Osteoblast (primary cell): ENCODE measurements at regions not wholly inside any gene's neighbourhood (a gene's known extent, or its start where the extent isn't known, plus 50 kb on each side); places are given as distances from the start of the nearest gene placed in this dataset.

ENCODE experiments used
- DNase-seq: peaks from one replicate; pipeline ENCODE4 v3.0.0; 2011; ENCODE audit warnings: low spot score, mixed read lengths; ENCODE audit not compliant: insufficient read length; ENCODE audit errors: missing footprints
- H2AFZ ChIP-seq: 2 replicates; pipeline ENCODE4 v1.6.0; 2011; ENCODE audit warnings: mild to moderate bottlenecking, low read length
- H3K27ac ChIP-seq: 2 replicates; pipeline ENCODE4 v1.5.1; 2011; ENCODE audit warnings: mild to moderate bottlenecking, low read depth, low read length, moderate library complexity
- H3K27me3 ChIP-seq: 2 replicates; pipeline ENCODE4 v1.6.0; 2012; ENCODE audit warnings: mild to moderate bottlenecking, control low read depth, inconsistent platforms, low read length, moderate library complexity; ENCODE audit not compliant: insufficient read depth
- H3K36me3 ChIP-seq: 2 replicates; pipeline ENCODE4 v1.5.1; 2011; ENCODE audit warnings: mild to moderate bottlenecking, low read length, control low read depth, moderate library complexity; ENCODE audit not compliant: insufficient read depth
- H3K4me1 ChIP-seq: 2 replicates; pipeline ENCODE4 v1.5.1; 2011; ENCODE audit warnings: mild to moderate bottlenecking, low read length, control low read depth, moderate library complexity; ENCODE audit not compliant: insufficient read depth
- H3K4me2 ChIP-seq: 2 replicates; pipeline ENCODE4 v1.6.0; 2011; ENCODE audit warnings: mild to moderate bottlenecking, low read length; ENCODE audit not compliant: insufficient read depth
- H3K4me3 ChIP-seq: fragments of 200-600 bp; sonication (generic); 3 replicates; pipeline ENCODE4 v1.5.1; 2012; ENCODE audit warnings: mild to moderate bottlenecking, low read length, inconsistent platforms; ENCODE audit not compliant: insufficient read depth
- H3K79me2 ChIP-seq: 2 replicates; pipeline ENCODE4 v1.6.0; 2012; ENCODE audit warnings: mild to moderate bottlenecking, low read length, control low read depth, inconsistent platforms; ENCODE audit not compliant: insufficient read depth
- H3K9me3 ChIP-seq: 2 replicates; pipeline ENCODE4 v1.5.1; 2011; ENCODE audit warnings: low read depth, low read length, control low read depth
- H4K20me1 ChIP-seq: 2 replicates; pipeline ENCODE4 v1.6.0; 2012; ENCODE audit warnings: mild to moderate bottlenecking, low read length, control low read depth; ENCODE audit not compliant: insufficient read depth
- TF ChIP-seq, protein P1 (sequence below): IDR thresholded peaks from 2 replicates; pipeline ENCODE4 v1.5.1; 2011; ENCODE audit warnings: mild to moderate bottlenecking, low read depth, low read length, moderate library complexity; ENCODE audit errors: extremely low read depth

GRCh38 chr13:59276436-59276835, 887.3 kb downstream of the DIAPH3 start:
- TF ChIP-seq, protein P1, sequence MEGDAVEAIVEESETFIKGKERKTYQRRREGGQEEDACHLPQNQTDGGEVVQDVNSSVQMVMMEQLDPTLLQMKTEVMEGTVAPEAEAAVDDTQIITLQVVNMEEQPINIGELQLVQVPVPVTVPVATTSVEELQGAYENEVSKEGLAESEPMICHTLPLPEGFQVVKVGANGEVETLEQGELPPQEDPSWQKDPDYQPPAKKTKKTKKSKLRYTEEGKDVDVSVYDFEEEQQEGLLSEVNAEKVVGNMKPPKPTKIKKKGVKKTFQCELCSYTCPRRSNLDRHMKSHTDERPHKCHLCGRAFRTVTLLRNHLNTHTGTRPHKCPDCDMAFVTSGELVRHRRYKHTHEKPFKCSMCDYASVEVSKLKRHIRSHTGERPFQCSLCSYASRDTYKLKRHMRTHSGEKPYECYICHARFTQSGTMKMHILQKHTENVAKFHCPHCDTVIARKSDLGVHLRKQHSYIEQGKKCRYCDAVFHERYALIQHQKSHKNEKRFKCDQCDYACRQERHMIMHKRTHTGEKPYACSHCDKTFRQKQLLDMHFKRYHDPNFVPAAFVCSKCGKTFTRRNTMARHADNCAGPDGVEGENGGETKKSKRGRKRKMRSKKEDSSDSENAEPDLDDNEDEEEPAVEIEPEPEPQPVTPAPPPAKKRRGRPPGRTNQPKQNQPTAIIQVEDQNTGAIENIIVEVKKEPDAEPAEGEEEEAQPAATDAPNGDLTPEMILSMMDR = no peak
- no peak for DNase-seq
- Histone ChIP-seq H4K20me1 (no peaks in the 10 kb centered on the region), H3K27me3 (no peaks in the 10 kb centered on the region), H3K4me3 (no peak overlapping the region), H3K79me2 (no peaks in the 10 kb centered on the region), H3K4me1 (no peaks in the 10 kb centered on the region), H3K36me3 (no peaks in the 10 kb centered on the region), H3K9me3 (no peaks in the 10 kb centered on the region), H2AFZ (no peak overlapping the region), H3K27ac (no peak overlapping the region), H3K4me2 (no peak overlapping the region)

- H3K36me3 ChIP-seq = no peaks in the 10 kb centered on the region
- H3K9me3 ChIP-seq = no peaks in the 10 kb centered on the region
- no peak overlapping the region for H3K27ac ChIP-seq
- H3K4me2 ChIP-seq = no peak overlapping the region
- TF ChIP-seq, protein P1 = no peak
- H3K4me1 ChIP-seq = no peaks in the 10 kb centered on the region
- H3K4me3 ChIP-seq = no peak overlapping the region
- H2AFZ ChIP-seq = no peak overlapping the region
- no peak for DNase-seq
- H3K27me3 ChIP-seq = no peaks in the 10 kb centered on the region
- H3K79me2 ChIP-seq = no peaks in the 10 kb centered on the region
- no peaks in the 10 kb centered on the region for H4K20me1 ChIP-seq
Measured at GRCh38 chr13:59277106-59277505, 886.6 kb downstream of the DIAPH3 start.

DNA sequence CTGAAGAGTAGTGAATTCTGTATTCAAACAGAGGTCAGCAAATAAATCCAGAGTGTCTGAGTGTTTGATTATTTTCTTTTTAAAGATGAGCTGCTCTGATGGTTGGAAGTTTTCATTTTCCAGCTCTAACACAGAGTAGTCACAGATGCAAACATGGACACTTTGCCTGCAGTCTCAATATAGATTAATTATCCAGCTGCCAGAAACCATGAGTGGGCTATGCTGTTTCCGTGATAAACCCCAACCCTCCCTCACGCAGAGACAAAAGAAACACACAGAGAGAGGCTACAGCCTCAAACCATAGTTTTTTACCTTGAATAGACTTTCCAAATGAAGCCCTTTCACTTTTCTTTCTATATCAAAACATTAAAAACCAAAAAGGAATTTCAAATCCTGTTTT, 884.7 kb downstream of the DIAPH3 start:
- TF ChIP-seq, protein P1 = no peak
- no peak for DNase-seq
- H2AFZ ChIP-seq = no peak overlapping the region
- H3K27me3 ChIP-seq = no peaks in the 10 kb centered on the region
- no peaks in the 10 kb centered on the region for H3K9me3 ChIP-seq
- no peaks in the 10 kb centered on the region for H3K79me2 ChIP-seq
- no peaks in the 10 kb centered on the region for H3K4me1 ChIP-seq
- H4K20me1 ChIP-seq = no peaks in the 10 kb centered on the region
- no peak overlapping the region for H3K4me2 ChIP-seq
- no peak overlapping the region for H3K27ac ChIP-seq
- no peak overlapping the region for H3K4me3 ChIP-seq
- no peaks in the 10 kb centered on the region for H3K36me3 ChIP-seq

- no peak overlapping the region for H3K27ac ChIP-seq
- H3K27me3 ChIP-seq = no peaks in the 10 kb centered on the region
- TF ChIP-seq, protein P1 = no peak
- DNase-seq = peak; percentile 1
- no peaks in the 10 kb centered on the region for H3K79me2 ChIP-seq
- H3K9me3 ChIP-seq = no peaks in the 10 kb centered on the region
- H4K20me1 ChIP-seq = no peaks in the 10 kb centered on the region
- no peak overlapping the region for H3K4me2 ChIP-seq
- H3K36me3 ChIP-seq = no peaks in the 10 kb centered on the region
- no peak overlapping the region for H2AFZ ChIP-seq
- H3K4me1 ChIP-seq = no peaks in the 10 kb centered on the region
- H3K4me3 ChIP-seq = no peak overlapping the region
Measured at GRCh38 chr13:59279576-59279975, 884.2 kb downstream of the DIAPH3 start.
